ENCODE measurements at regions not wholly inside any gene's neighbourhood (a gene's known extent, or its start where the extent isn't known, plus 50 kb on each side); places are given as distances from the start of the nearest gene placed in this dataset.

DNA sequence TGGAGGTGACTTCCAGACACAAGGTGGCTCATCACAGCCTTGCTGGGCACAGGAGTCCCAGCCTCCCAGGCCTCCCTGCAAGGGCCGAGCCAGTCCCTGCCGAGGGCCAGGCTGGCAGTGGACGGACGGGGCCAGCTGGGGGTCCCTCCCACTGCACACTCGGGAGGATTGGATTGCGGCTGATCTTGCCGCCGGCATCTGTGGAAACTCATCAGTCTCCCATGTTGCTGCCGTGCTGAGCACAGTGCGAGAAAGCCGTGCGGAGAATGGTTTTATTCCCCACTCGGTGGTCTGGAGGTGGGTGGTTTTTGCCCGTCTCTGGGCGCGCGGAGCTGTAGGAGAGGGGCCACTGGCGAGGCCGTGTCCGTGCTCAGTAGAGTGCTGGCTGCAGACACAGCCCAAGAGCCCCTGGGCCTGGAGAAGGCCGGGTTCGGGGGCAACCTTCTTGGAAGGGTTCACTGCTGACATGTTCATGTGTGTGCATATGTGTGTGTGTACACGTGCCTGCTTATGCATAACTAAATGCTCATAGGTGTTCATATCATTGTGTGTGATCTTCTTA, 1246.4 kb downstream of the BRD1 start:
- no peak overlapping the region for H3K4me3 Mint-ChIP-seq
- Histone ChIP-seq H3K27me3 (replicated peaks in 1 of 2; ENCODE audit: control insufficient read depth in 2 of 2, extremely low read depth in 1 of 2, insufficient read depth in 2 of 2, low read length in 1 of 2) (peaks cover 3 to 27% of the 10 kb centered on the region in 2 experiments), H3K36me3 (ENCODE audit: control insufficient read depth in 2 of 2, extremely low read depth in 1 of 2, insufficient read depth in 1 of 2, low read length in 1 of 2) (no peaks in the 10 kb centered on the region), H3K4me3 (ENCODE audit: control insufficient read depth in 1 of 2, extremely low read depth in 1 of 2, low read length in 1 of 2) (no peak overlapping the region), H3K27ac (ENCODE audit: low read length) (no peak overlapping the region), H3K4me1 (ENCODE audit: control insufficient read depth in 1 of 2, extremely low read depth in 1 of 2, insufficient read depth in 2 of 2, low read length in 2 of 2) (no peaks in the 10 kb centered on the region), H3K9me3 (no peaks in the 10 kb centered on the region)
- peaks cover 11 to 18% of the 10 kb centered on the region in 2 donors for H3K27me3 Mint-ChIP-seq
- ChIA-PET CTCF (no interaction called here), POLR2A (no interaction called here)
- H3K36me3 Mint-ChIP-seq = no peaks in the 10 kb centered on the region
- 85% methylated on average over 17 of the region's 23 CpGs for WGBS (ENCODE audit: insufficient coverage)
- no peaks in the 10 kb centered on the region for H3K9me3 Mint-ChIP-seq
- ATAC-seq (replicated peaks in 1 of 4) (no peak), DNase-seq (no peak)
- no peak overlapping the region for H3K27ac Mint-ChIP-seq
- peaks cover 0 to 5% (median 0%) of the 10 kb centered on the region in 3 donors for H3K4me1 Mint-ChIP-seq

DNA sequence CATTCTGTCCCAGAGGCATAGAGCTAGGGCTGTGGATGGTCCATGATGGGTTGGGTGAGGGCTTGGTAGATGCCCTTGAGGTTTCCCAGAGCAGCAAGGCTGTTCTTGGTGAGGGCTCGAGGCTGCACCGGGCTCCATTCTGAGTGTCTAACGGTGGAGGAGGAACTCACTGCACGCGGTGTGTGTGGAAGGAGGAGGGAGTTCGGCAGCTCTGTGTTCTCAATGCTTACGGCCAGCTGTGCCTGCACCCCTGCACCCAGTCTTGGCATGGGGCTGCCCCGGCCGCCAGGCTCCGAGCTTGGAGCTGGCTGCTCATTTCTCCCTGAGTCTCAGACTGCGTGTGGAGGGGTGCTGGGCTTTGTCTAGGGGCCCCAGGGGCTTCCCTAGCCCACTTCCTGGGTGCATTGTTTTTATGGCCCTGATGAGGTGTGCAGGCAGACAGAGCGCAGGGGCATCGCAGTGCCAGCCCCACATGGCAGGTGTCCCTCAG, 1247.1 kb downstream of the BRD1 start:
- 23% methylated on average over 9 of the region's 13 CpGs for WGBS (ENCODE audit: insufficient coverage)
- ATAC-seq (replicated peaks in 1 of 4) (no peak), DNase-seq (no peak)
- H3K27ac Mint-ChIP-seq = no peak overlapping the region
- no peaks in the 10 kb centered on the region for H3K36me3 Mint-ChIP-seq
- H3K27me3 ChIP-seq (replicated peaks in 1 of 2; ENCODE audit: control insufficient read depth in 2 of 2, extremely low read depth in 1 of 2, insufficient read depth in 2 of 2, low read length in 1 of 2) = peaks cover 3 to 27% of the 10 kb centered on the region in 2 experiments
- peaks cover 11 to 18% of the 10 kb centered on the region in 2 donors for H3K27me3 Mint-ChIP-seq
- no peak overlapping the region for H3K4me3 ChIP-seq (ENCODE audit: control insufficient read depth in 1 of 2, extremely low read depth in 1 of 2, low read length in 1 of 2)
- no peak overlapping the region for H3K27ac ChIP-seq (ENCODE audit: low read length)
- no peaks in the 10 kb centered on the region for H3K36me3 ChIP-seq (ENCODE audit: control insufficient read depth in 2 of 2, extremely low read depth in 1 of 2, insufficient read depth in 1 of 2, low read length in 1 of 2)
- CTCF ChIA-PET = no interaction called here
- no peaks in the 10 kb centered on the region for H3K4me1 ChIP-seq (ENCODE audit: control insufficient read depth in 1 of 2, extremely low read depth in 1 of 2, insufficient read depth in 2 of 2, low read length in 2 of 2)
- H3K4me1 Mint-ChIP-seq = peaks cover 0 to 5% (median 0%) of the 10 kb centered on the region in 3 donors
- POLR2A ChIA-PET = no interaction called here
- H3K9me3 ChIP-seq = no peaks in the 10 kb centered on the region
- no peak overlapping the region for H3K4me3 Mint-ChIP-seq
- H3K9me3 Mint-ChIP-seq = no peaks in the 10 kb centered on the region

DNA sequence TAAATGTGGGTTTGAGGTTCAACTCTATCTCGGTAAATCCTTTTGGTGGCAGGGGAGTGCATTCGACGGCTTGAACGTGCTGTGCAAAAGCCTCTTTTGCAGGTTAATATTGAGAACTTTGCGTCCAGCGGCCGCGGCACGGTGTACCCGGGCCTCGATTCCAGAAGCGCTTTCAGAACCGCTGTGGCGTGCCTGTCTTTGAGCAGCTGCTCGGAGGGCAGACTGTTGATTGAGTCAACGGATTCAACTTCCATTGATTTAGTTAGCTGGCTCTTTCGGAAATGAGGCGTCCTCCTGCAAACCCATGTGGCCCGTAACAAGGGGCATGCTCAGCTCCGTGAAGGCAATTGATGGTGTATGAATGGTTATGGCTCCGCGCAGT, 1247.8 kb downstream of the BRD1 start:
- DNase-seq (no peak), ATAC-seq (replicated peaks in 1 of 4) (no peak)
- peaks cover 3 to 28% of the 10 kb centered on the region in 2 experiments for H3K27me3 ChIP-seq (replicated peaks in 1 of 2; ENCODE audit: control insufficient read depth in 2 of 2, extremely low read depth in 1 of 2, insufficient read depth in 2 of 2, low read length in 1 of 2)
- no peak overlapping the region for H3K4me3 ChIP-seq (ENCODE audit: control insufficient read depth in 1 of 2, extremely low read depth in 1 of 2, low read length in 1 of 2)
- Mint-ChIP-seq H3K27ac (no peak overlapping the region), H3K9me3 (no peaks in the 10 kb centered on the region), H3K4me3 (no peak overlapping the region), H3K36me3 (no peaks in the 10 kb centered on the region), H3K4me1 (peaks cover 0 to 5% (median 0%) of the 10 kb centered on the region in 3 donors), H3K27me3 (peaks cover 11 to 18% of the 10 kb centered on the region in 2 donors)
- ChIA-PET CTCF (no interaction called here), POLR2A (no interaction called here)
- 85% methylated on average over 20 of the region's 22 CpGs for WGBS (ENCODE audit: insufficient coverage)
- H3K4me1 ChIP-seq (ENCODE audit: control insufficient read depth in 1 of 2, extremely low read depth in 1 of 2, insufficient read depth in 2 of 2, low read length in 2 of 2) = no peaks in the 10 kb centered on the region
- no peaks in the 10 kb centered on the region for H3K9me3 ChIP-seq
- H3K36me3 ChIP-seq (ENCODE audit: control insufficient read depth in 2 of 2, extremely low read depth in 1 of 2, insufficient read depth in 1 of 2, low read length in 1 of 2) = no peaks in the 10 kb centered on the region
- H3K27ac ChIP-seq (ENCODE audit: low read length) = no peak overlapping the region

DNA sequence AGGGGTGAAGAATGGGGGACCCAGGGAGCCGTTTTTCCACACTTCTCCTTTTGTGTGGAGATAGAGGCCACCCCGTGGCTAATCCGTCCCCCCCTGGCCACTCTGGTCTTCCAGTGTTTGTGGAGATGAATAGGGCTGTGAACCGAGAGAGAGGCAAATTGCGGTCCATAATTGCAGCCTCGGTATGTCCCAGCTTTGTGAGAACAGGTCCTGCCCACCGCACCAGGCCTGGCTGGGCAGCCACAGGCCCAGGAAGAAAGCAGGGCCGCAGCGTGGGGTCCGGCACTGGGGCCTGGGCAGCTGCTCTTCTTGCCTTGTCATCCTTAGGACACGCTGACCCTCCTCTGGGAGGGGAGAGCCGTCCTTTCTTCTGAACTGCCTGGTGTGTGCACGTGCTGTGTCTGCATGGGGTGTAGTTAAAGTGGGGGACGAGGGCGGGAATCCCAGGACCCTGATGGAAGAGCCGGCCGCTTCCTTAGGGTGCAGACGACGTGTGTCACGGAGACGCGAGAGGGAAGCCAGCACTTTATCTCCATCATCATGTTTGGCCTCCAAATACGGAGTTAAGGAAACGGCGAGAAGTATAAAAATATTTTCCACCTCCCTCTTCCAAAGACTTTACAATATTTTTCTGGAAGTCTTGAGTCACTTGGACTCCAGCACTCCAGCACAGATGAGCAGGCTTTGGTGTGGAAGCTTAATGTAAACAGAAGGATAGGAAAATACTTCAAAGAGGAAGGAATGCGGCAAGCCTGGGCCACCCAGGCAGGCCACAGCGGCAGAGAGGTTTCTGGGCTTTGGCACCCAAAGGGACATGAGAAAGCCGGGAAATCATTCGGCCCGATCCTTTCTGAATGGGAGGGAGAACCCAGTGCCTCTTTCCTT, 1248.4 kb downstream of the BRD1 start:
- no peak overlapping the region for H3K27ac Mint-ChIP-seq
- H3K27me3 Mint-ChIP-seq = peaks cover 16 to 24% of the 10 kb centered on the region in 2 donors
- Histone ChIP-seq H3K9me3 (no peaks in the 10 kb centered on the region), H3K27ac (ENCODE audit: low read length) (no peak overlapping the region), H3K4me1 (ENCODE audit: control insufficient read depth in 1 of 2, extremely low read depth in 1 of 2, insufficient read depth in 2 of 2, low read length in 2 of 2) (no peaks in the 10 kb centered on the region), H3K36me3 (ENCODE audit: control insufficient read depth in 2 of 2, extremely low read depth in 1 of 2, insufficient read depth in 1 of 2, low read length in 1 of 2) (no peaks in the 10 kb centered on the region), H3K4me3 (ENCODE audit: control insufficient read depth in 1 of 2, extremely low read depth in 1 of 2, low read length in 1 of 2) (no peak overlapping the region), H3K27me3 (replicated peaks in 1 of 2; ENCODE audit: control insufficient read depth in 2 of 2, extremely low read depth in 1 of 2, insufficient read depth in 2 of 2, low read length in 1 of 2) (peaks cover 7 to 31% of the 10 kb centered on the region in 2 experiments)
- no peak for ATAC-seq (replicated peaks in 1 of 4)
- H3K4me1 Mint-ChIP-seq = peaks cover 0 to 9% (median 2%) of the 10 kb centered on the region in 3 donors
- H3K9me3 Mint-ChIP-seq = no peaks in the 10 kb centered on the region
- DNase-seq = no peak
- no peaks in the 10 kb centered on the region for H3K36me3 Mint-ChIP-seq
- ChIA-PET POLR2A (no interaction called here), CTCF (no interaction called here)
- 85% methylated on average over 21 of the region's 30 CpGs for WGBS (ENCODE audit: insufficient coverage)
- H3K4me3 Mint-ChIP-seq = no peak overlapping the region

DNA sequence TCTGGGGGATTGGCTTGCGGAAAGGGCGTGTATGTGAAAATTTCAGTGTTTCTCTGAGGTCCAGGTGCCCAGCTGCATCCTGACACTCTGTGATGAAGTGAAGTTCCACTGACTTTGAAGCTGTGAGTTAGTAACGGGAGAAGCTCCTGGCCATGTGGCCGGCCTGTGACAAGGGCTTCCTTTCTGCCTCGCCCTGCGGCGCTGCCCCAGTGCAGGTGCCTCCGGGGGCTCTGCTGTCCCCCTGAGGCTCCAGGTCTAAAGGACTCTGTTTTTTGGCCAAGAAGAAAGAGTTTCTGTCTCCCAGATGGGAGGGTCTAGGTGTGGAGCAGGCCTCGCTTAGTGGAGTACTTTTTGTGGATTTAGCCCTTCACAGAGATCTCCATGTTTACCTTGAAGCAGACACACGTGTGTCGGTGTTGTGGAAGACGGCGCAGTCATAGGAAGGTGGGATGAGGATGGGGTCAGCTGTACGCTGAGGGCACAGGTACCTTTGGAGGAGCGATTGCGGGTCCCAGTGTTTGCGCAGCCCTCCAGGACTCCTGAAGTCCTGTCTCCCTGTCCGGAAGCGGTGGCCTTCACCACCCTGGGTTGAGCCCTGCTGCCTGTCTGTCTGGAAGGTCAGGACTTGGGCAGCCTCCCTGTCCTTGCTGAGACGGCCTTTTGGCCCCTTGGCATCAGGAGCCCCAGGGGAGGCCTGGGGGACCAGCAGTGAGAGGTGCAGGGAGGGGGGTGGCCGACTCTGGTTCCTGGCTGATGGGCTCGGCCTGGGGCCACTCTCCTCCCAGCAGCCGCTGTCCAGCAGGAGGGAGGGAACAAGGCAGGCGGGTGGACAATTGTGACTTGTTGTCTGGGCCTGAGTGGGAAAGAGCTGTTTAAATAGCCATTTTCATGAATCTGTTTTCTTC, 1249.3 kb downstream of the BRD1 start:
- no peak overlapping the region for H3K27ac ChIP-seq (ENCODE audit: low read length)
- ChIA-PET CTCF (no interaction called here), POLR2A (no interaction called here)
- Mint-ChIP-seq H3K27me3 (peaks cover 25 to 33% of the 10 kb centered on the region in 2 donors), H3K4me3 (peak overlapping the region in 1 of 3 donors; percentile 27), H3K36me3 (no peaks in the 10 kb centered on the region), H3K4me1 (peaks cover 0 to 9% (median 2%) of the 10 kb centered on the region in 3 donors), H3K27ac (no peak overlapping the region), H3K9me3 (no peaks in the 10 kb centered on the region)
- H3K4me3 ChIP-seq (ENCODE audit: control insufficient read depth in 1 of 2, extremely low read depth in 1 of 2, low read length in 1 of 2) = no peak overlapping the region
- H3K27me3 ChIP-seq (replicated peaks in 1 of 2; ENCODE audit: control insufficient read depth in 2 of 2, extremely low read depth in 1 of 2, insufficient read depth in 2 of 2, low read length in 1 of 2) = peaks cover 9 to 36% of the 10 kb centered on the region in 2 experiments
- DNase-seq = no peak
- ATAC-seq (replicated peaks in 1 of 4) = no peak
- no peaks in the 10 kb centered on the region for H3K36me3 ChIP-seq (ENCODE audit: control insufficient read depth in 2 of 2, extremely low read depth in 1 of 2, insufficient read depth in 1 of 2, low read length in 1 of 2)
- H3K9me3 ChIP-seq = no peaks in the 10 kb centered on the region
- 89% methylated on average over 23 of the region's 24 CpGs for WGBS (ENCODE audit: insufficient coverage)
- H3K4me1 ChIP-seq (ENCODE audit: control insufficient read depth in 1 of 2, extremely low read depth in 1 of 2, insufficient read depth in 2 of 2, low read length in 2 of 2) = no peaks in the 10 kb centered on the region

DNA sequence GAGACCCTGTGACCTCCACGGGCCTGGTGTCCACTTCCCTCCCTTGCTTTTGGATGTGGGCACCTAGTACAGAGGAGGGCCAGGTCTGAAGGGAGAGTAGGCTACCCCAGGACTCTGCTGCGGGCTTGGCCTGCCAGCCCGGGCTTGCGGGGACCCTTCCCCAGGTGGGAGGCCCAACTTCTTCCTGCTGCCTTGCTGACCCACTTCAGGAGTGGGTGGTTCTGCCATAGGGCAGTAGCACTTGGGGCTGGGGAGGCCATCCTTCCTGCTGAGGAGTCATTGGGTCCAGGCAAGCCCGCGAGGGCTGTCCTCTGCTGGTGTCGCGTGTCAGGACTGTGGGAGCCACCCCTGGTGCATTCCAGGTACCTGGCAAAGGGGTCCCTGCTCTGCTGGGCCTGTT, 1250.0 kb downstream of the BRD1 start:
- H3K27ac Mint-ChIP-seq = no peak overlapping the region
- WGBS (ENCODE audit: insufficient coverage) = 89% methylated on average over 8 of the region's 8 CpGs
- POLR2A ChIA-PET = no interaction called here

More for the DNA sequence above, 1250.0 kb downstream of the BRD1 start:
- CTCF ChIA-PET = no interaction called here
- Mint-ChIP-seq H3K4me3 (peak overlapping the region in 1 of 3 donors; percentile 27), H3K36me3 (no peaks in the 10 kb centered on the region), H3K9me3 (no peaks in the 10 kb centered on the region), H3K4me1 (peaks cover 0 to 9% (median 2%) of the 10 kb centered on the region in 3 donors), H3K27me3 (peaks cover 28 to 36% of the 10 kb centered on the region in 2 donors)
- H3K27ac ChIP-seq (ENCODE audit: low read length) = no peak overlapping the region
- no peaks in the 10 kb centered on the region for H3K36me3 ChIP-seq (ENCODE audit: control insufficient read depth in 2 of 2, extremely low read depth in 1 of 2, insufficient read depth in 1 of 2, low read length in 1 of 2)
- ATAC-seq (replicated peaks in 1 of 4) = no peak
- no peak for DNase-seq
- H3K4me1 ChIP-seq (ENCODE audit: control insufficient read depth in 1 of 2, extremely low read depth in 1 of 2, insufficient read depth in 2 of 2, low read length in 2 of 2) = no peaks in the 10 kb centered on the region
- H3K4me3 ChIP-seq (ENCODE audit: control insufficient read depth in 1 of 2, extremely low read depth in 1 of 2, low read length in 1 of 2) = no peak overlapping the region
- H3K9me3 ChIP-seq = no peaks in the 10 kb centered on the region
- H3K27me3 ChIP-seq (replicated peaks in 1 of 2; ENCODE audit: control insufficient read depth in 2 of 2, extremely low read depth in 1 of 2, insufficient read depth in 2 of 2, low read length in 1 of 2) = peaks cover 9 to 36% of the 10 kb centered on the region in 2 experiments

Measured in T-cell (primary cell).